Heart right ventricle (tissue), 16 donors: ENCODE measurements at regions not wholly inside any gene's neighbourhood (a gene's known extent, or its start where the extent isn't known, plus 50 kb on each side); places are given as distances from the start of the nearest gene placed in this dataset.
A peak's percentile ranks its signal among the peaks of the same experiment; 100 is the strongest.

ENCODE experiments used
- ATAC-seq, 8 donors: fragments of 200-7000 bp; cut with Tn5 transposase; one replicate each; pipeline ENCODE4 v1.9.1; 2020; ENCODE audit warnings: mild to moderate bottlenecking in 8 of 8, moderate library complexity in 8 of 8, moderate number of reproducible peaks in 1 of 8
- DNase-seq, 2 donors: peaks; one replicate each; pipeline ENCODE4 v3.0.0-alpha.2; 2020
- H3K27ac ChIP-seq, 10 donors: fragments of 200-600 bp; sonication (generic) in 2 of 10; one replicate each; pipeline versions ENCODE4 v1.5.0 to v1.8.0; 2020 to 2022; ENCODE audit warnings: mild to moderate bottlenecking in 3 of 10
- H3K27me3 ChIP-seq, 7 donors: fragments of 200-600 bp; one replicate each; pipeline ENCODE4 v1.8.0; 2021 to 2022; ENCODE audit warnings: mild to moderate bottlenecking in 2 of 7
- H3K36me3 ChIP-seq, 9 donors: fragments of 200-600 bp; sonication (generic) in 1 of 9; one replicate each; pipeline versions ENCODE4 v1.5.0 to v1.8.0; 2020 to 2022; ENCODE audit warnings: mild to moderate bottlenecking in 2 of 9
- H3K4me1 ChIP-seq, 9 donors: fragments of 200-600 bp; sonication (generic) in 1 of 9; one replicate each; pipeline versions ENCODE4 v1.5.0 to v1.8.0; 2020 to 2022; ENCODE audit warnings: mild to moderate bottlenecking in 4 of 9
- H3K4me3 ChIP-seq, 10 donors: fragments of 200-600 bp; sonication (generic) in 2 of 10; one replicate each; pipeline versions ENCODE4 v1.5.0 to v1.8.0; 2020 to 2022; ENCODE audit warnings: mild to moderate bottlenecking in 7 of 10, moderate library complexity in 2 of 10
- H3K9me3 ChIP-seq, 11 donors: fragments of 200-600 bp in 10 of 11; sonication (generic) in 2 of 11; one replicate each; pipeline versions ENCODE4 v1.5.0 to v1.8.0; 2013 to 2022; ENCODE audit warnings: mild to moderate bottlenecking in 2 of 11, control low read depth in 1 of 11, moderate library complexity in 1 of 11
- WGBS, 2 donors: extraction: QIAGEN DNeasy Blood & Tissue Kit; methylation state at CpG; one replicate each; pipeline ENCODE4 v1.1.7; 2013; ENCODE audit warnings: inconsistent platforms in 1 of 2; 5-methylcytosine and 5-hydroxymethylcytosine counted together
- intact Hi-C, 10 donors: fragments of 100-400 bp; cut with DNase I; formaldehyde crosslinking; loops; one replicate each; pipeline versions ENCODE4 v1.11.1 to v1.14.2; 2022
- TF ChIP-seq, protein P1 (sequence below), 9 donors: fragments of 200-600 bp; sonication (generic) in 2 of 9; IDR thresholded peaks; one replicate each; pipeline versions ENCODE4 v1.5.0 to v1.8.0; 2021 to 2022; ENCODE audit warnings: antibody characterized with exemption in 9 of 9, mild to moderate bottlenecking in 5 of 9, moderate library complexity in 1 of 9
- donor health status: Arrhythmogenic right ventricular cardiomyopathy.
- donor health status: ischemic (EF 13 %, LVEDD 7.1; RV severe dilation, severe dysfunction).
- donor health status: healthy with polysubstance abuse.
- donor health status: DM: no; HTN: yes; CAD: no.
- donor health status: DM: no; HTN: no; CAD: no.
- donor health status: ischemic (EF 25% LVEDD 6.9; RV normal size, moderate dysfunction).
- donor health status: ischemic (EF 25% LVEDD 5.7; RV mildly dilated, moderate dysfunction).
- donor health status: healthy.
- donor health status: DM: yes; HTN: yes; CAD: no.
- donor health status: Ischemic cardiomyopathy.
- donor health status: ischemic (EF 35%, LVEDD 5.7; RV mildly dilated, moderate dysfunction).
- donor health status: nonischemic (EF 11% LVEDD 7.7; RV severe dilation, severe dysfunction).
- donor health status: DM: yes; HTN: yes; CAD: no.
- donor health status: PGD.
- donor health status: ischemic (EF 29% LVEDD 5.4; RV normal size, mild dysfunction).
- donor health status: nonischemic (EF 23%, LVEDD 6.1; RV moderate dilation, normal function).

DNA sequence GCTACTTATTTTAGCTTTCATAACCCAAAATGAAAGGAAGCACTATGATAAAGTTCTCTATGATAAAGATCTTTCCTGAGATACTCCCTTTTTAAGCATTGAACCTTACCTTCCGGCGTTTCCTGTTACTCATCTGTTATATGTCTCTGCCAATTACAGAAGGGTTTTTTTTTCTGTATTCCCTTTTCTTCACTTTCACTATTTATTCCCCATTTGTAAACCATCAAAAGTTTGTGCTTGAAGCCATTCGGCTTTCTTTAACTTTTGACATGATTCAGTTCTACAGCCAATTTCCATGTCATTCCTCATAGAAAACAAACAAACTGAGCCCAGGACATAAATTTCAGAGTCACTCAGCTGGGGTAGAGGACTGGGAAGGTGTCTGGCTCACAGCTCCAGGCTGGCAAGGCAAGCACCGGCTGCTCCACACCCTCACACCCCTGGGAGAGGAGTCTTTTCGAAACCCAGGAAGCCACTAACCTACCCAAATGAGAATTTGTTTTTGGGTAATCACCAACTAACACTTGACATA, 429.4 kb upstream of the TRIB2 start:
- H3K27ac ChIP-seq = peak overlapping the region in 3 of 10 donors; percentile 11 to 42 (median 36)
- DNase-seq = peak in 1 of 2 donors; percentile 25
- no peaks in the 10 kb centered on the region for H3K27me3 ChIP-seq
- no peak overlapping the region for H3K4me3 ChIP-seq
- ATAC-seq = peak in 4 of 8 donors; percentile 4 to 72 (median 50)
- no peaks in the 10 kb centered on the region for H3K36me3 ChIP-seq
- intact Hi-C loops = loop anchor here in 1 of 10 donors (5.0 kb wide), 1 partner anchor 110 kb away; no protein-coding TSS in a partner anchor
- H3K4me1 ChIP-seq = peaks cover 0 to 23% (median 10%) of the 10 kb centered on the region in 9 donors
- WGBS, 2 donors = 43 to 58% methylated on average over 5 of the region's 5 CpGs
- H3K9me3 ChIP-seq = no peaks in the 10 kb centered on the region
- TF ChIP-seq, protein P1, sequence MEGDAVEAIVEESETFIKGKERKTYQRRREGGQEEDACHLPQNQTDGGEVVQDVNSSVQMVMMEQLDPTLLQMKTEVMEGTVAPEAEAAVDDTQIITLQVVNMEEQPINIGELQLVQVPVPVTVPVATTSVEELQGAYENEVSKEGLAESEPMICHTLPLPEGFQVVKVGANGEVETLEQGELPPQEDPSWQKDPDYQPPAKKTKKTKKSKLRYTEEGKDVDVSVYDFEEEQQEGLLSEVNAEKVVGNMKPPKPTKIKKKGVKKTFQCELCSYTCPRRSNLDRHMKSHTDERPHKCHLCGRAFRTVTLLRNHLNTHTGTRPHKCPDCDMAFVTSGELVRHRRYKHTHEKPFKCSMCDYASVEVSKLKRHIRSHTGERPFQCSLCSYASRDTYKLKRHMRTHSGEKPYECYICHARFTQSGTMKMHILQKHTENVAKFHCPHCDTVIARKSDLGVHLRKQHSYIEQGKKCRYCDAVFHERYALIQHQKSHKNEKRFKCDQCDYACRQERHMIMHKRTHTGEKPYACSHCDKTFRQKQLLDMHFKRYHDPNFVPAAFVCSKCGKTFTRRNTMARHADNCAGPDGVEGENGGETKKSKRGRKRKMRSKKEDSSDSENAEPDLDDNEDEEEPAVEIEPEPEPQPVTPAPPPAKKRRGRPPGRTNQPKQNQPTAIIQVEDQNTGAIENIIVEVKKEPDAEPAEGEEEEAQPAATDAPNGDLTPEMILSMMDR (IDR thresholded peaks at IDR 0.05) = no peak

DNA sequence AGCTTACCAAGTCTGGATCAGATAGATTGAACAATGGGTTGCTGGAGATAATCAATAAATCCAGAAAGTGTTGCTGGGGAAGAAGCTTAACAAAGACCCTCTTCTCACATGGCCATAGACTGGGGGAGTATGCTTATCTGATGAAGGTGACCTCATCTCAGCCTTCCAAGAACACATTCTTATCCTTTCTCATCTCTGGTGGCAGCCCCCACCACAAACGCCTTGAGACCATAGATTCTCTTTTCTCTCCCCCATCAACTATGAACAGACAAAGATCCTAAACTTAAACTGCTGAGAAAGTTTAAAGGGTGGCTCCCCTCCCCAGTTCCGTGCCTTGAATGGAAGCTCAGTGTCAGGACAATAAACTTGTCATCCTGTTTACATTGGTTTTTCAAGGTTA, 428.7 kb upstream of the TRIB2 start:
- Histone ChIP-seq H3K27ac (peak overlapping the region in 1 of 10 donors; percentile 36), H3K36me3 (no peaks in the 10 kb centered on the region), H3K4me1 (peaks cover 0 to 23% (median 10%) of the 10 kb centered on the region in 9 donors), H3K4me3 (no peak overlapping the region), H3K27me3 (no peaks in the 10 kb centered on the region), H3K9me3 (no peaks in the 10 kb centered on the region)
- intact Hi-C loops = loop anchor here in 1 of 10 donors (5.0 kb wide), 1 partner anchor 109 kb away; no protein-coding TSS in a partner anchor
- DNase-seq = no peak
- WGBS, 2 donors = 88 to 92% methylated on average over 2 of the region's 2 CpGs
- TF ChIP-seq, protein P1 (IDR thresholded peaks at IDR 0.05) = no peak
- no peak for ATAC-seq

DNA sequence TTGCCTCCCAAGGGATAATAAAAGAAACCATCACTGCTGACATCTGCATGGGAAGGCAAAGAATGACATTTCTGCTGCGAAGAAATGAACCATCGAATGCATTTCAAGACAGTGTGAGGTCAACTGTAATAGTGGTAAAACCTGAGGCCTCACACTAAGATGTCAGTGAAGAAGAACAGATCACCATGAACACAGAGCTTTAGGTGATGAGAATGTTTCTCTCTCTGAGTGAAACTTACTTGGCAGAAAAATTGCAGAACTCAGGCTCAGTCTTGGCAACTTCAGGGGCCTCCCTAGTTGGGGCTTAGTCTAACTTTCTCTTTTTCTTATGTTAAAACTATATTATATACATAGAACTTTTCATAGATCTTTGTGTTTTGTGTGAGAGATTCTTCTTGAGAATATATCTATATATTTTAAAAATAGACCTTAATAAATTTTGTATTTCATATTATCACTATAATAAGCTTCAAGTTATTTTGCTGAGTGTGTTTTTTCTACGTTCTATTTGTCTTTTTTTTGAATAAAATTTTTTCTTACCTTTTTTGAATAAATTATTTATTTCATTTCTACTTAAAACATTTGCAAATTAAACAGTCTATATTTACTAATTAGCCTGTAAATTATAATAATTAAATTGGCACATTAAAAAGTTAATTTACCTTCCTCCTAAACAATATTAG, 427.5 kb upstream of the TRIB2 start:
- intact Hi-C loops = loop anchor here in 1 of 10 donors (5.0 kb wide), 1 partner anchor 108 kb away; no protein-coding TSS in a partner anchor
- Histone ChIP-seq H3K4me1 (peaks cover 0 to 23% (median 10%) of the 10 kb centered on the region in 9 donors), H3K27ac (no peak overlapping the region), H3K36me3 (no peaks in the 10 kb centered on the region), H3K4me3 (no peak overlapping the region), H3K9me3 (no peaks in the 10 kb centered on the region), H3K27me3 (no peaks in the 10 kb centered on the region)
- no peak for ATAC-seq
- no peak for DNase-seq
- 91 to 92% methylated on average over 3 of the region's 3 CpGs for WGBS, 2 donors
- TF ChIP-seq, protein P1 (IDR thresholded peaks at IDR 0.05) = no peak

DNA sequence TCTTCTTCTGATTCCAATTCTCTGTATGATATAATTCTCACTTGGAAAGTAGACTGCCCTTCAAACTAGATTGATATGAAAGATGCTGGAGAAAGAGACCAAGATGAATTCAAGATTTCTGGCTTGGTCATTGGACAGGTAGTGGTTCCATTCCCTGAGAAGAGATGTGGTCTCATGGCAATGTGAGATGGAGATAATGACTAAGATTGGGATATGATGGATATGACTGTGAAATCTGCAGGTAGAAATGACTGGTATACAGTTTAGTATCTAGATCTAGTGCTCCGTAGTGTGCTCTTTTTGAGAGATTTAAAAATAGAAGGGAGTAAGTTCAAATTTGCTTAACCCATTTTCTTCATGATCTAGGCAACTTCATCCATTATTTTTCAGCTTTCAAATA, 425.4 kb upstream of the TRIB2 start:
- TF ChIP-seq, protein P1 (IDR thresholded peaks at IDR 0.05) = no peak
- 69 to 84% methylated on average over 1 of the region's 1 CpG for WGBS, 2 donors
- Histone ChIP-seq H3K27ac (no peak overlapping the region), H3K9me3 (no peaks in the 10 kb centered on the region), H3K4me3 (no peak overlapping the region), H3K27me3 (no peaks in the 10 kb centered on the region), H3K4me1 (peaks cover 0 to 22% (median 10%) of the 10 kb centered on the region in 9 donors), H3K36me3 (no peaks in the 10 kb centered on the region)
- DNase-seq (no peak), ATAC-seq (no peak)
- intact Hi-C loops = no loop called here
